HG03378 (cell line): ENCODE measurements at regions not wholly inside any gene's neighbourhood (a gene's known extent, or its start where the extent isn't known, plus 50 kb on each side); places are given as distances from the start of the nearest gene placed in this dataset.
A peak's percentile ranks its signal among the peaks of the same experiment; 100 is the strongest.

Experiments used
- ATAC-seq: cut with Tn5 transposase; IDR thresholded peaks from one replicate; pipeline ENCODE4 v1.9.1; 2021; ENCODE audit warnings: mild to moderate bottlenecking, moderate library complexity; ENCODE audit not compliant: unreplicated experiment

DNA sequence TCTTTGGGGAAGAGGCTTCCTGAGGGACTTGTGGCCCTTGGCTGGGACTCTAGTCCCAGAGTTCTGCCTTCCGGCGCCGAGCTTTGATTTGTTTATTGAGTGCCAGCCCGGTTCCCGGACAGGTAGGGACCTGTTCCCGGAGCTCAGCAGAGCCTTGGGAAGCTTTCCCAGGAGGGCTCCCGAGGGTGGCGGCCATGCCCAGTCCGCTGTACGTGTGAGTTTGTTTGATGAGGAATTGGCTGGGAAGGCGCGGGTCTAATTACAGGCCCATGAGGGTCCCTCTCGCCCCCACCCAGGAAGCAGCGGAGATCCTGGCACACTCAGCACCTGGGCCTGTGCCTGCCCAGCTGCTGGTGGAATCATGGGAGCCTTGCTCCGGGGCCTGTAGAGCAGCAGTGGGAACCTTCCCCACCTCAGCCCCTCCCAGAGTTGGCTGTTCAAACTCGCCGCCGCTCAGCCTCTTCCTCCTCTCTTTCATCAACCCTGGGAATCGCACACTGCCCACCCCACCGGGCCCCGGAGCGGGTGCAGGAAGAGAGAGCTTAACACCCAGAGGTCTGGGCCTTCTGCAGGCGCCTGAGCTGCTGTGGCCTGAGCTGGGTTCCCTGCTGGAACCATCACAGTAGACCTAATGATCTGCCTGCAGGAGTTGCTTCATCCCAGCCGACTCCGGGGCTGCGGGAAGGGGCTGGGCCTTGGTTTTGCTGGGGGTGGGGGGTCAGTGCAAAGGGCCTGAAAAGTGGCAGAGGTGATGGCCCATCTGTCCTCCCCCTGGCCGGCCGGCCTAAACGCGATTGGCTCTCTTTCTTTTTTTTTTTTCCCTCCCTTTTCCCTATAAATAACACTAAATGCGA is 313.7 kb downstream of the SEC14L1 start:
- ATAC-seq: no peak

DNA sequence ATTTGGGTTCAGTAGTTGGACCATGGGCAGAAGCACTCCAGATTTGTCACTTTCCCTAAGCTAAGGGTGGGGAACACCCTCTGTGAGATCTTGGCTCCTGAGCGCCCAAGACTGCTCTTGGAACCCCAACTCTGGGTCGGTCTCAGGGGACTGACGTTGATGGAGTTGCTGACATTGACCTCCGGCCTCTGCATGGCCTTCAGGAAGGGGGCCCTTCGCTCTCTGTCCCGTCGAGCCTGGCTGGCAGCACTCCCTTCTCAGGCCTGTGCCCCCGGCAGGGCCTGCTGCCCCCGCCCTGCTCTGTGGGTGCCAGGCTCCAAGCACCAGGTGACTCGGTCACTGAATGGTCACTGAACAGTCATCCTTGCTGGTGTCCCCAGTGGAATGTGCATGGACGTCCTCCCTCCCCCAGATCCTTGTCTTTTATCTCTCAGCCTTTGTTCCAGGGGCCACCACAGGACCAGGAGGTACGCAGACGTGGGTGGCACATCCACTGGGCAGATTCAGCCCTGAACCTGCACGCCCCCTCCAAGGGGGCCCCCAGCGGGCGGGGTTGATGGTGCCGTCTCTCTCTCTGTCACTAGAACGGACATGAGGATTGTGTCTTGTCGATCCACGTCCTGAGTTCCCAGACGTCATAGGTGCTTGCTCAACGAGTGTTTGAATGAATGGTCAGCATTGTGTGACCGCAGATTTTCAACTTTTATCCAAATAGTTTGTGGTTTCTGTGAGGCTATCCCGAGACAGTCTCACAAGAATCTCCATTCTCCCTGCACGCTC is 314.5 kb downstream of the SEC14L1 start:
- ATAC-seq: no peak

DNA sequence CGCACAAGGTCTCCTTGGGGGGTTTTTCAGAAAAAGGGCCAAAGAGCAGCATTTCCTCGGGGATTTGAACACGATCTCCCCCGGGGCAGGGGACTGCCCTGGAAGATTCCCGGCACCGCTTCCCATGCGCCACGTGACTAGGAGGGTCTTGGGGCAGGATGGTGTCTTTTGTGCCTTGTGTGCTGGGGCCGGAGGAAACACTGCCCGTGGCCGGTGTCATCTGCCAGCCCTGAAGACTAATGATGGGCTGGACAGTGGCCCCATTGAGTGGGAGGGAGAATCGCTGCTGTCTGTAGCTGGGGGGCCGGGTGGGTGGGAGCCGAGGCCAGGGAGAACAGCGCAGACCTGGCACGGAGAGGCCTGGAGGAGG is 315.1 kb downstream of the SEC14L1 start:
- no peak for ATAC-seq

DNA sequence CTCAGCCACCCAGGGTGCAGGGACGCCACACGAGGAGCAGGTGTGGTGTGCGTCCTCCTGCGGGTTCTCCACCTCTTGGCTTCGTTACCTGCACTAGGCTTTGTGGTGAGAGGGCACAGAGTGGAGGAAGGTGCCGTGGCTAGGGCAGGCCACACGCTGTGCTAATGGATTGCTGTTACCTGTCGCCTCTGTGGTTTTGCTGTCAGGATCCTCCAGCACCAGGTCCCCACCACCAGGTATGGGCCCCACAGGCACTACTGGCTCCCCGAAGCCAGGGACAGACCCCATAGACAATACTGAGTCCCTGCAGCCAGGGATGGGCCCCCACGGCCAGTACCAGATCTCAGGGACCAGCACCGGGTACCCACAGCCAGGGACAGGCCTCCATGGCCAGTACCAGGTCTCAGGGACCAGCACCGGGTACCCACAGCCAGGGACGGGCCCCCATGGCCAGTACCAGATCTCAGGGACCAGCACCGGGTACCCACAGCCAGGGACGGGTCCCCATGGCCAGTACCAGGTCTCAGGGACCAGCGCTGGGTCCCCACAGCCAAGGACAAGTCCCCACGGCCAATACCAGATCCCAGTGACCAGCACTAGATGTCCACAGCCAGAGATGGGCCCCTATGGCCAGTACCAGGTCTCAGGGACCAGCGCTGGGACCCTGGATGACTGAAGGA is 315.6 kb downstream of the SEC14L1 start:
- ATAC-seq: no peak

DNA sequence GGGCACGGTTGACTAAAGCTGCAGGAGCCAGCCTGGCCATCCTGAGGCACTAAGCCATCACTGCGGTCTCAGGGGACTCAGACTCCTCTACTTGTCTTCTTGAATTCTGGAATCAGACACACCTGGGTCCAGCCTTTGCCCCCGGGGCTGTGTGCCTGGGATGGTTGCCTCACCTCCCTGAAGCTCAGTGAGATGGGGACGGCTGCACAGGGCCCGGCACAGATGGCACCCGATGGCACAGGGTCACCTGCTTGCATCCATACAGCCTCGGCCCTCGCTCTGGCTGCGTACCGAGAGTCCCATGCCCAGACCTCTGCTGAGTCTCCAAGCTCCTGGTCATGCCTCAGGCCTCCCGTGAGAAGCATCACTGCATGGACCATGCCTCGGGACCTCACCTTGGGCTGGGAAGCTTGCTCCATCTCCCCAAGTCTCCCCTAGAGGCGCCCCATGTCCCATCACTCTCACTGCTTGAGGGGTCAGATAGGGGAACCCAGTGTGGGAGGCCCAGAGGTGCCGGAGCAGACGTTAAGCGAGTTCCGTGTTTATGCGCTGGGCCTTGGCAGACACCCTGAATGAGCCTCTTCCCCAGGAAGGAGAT is 316.3 kb downstream of the SEC14L1 start:
- no peak for ATAC-seq

DNA sequence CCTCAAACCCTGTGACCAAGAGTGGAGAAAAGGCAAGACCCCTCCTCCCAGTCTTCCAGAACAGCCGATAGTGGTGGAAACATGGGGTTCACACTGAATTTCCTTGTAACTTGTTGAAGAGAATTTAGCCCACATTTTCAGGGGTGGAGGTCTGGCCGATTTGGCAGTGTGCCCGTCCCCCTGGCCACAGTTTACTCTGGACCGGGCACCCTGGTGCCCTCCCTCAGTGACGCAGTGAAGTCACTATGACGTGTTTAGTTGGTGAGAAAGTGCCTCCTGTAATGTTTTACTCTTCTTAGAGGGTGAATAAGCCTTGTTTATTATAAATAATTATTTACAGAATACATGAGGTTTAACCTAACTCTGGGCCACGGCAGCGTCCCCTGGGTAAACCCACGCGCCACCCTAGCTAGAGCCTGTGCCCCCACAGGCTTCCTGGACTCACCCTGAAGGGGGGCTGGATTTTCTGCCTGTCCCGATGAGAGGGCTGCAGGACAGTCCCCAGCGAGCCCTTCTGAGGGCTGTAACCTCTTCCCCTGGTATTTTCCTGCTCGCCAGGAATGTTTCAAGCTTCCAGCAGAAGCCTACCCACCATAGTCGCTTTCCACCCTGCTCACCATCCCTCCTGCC is 316.9 kb downstream of the SEC14L1 start:
- no peak for ATAC-seq

DNA sequence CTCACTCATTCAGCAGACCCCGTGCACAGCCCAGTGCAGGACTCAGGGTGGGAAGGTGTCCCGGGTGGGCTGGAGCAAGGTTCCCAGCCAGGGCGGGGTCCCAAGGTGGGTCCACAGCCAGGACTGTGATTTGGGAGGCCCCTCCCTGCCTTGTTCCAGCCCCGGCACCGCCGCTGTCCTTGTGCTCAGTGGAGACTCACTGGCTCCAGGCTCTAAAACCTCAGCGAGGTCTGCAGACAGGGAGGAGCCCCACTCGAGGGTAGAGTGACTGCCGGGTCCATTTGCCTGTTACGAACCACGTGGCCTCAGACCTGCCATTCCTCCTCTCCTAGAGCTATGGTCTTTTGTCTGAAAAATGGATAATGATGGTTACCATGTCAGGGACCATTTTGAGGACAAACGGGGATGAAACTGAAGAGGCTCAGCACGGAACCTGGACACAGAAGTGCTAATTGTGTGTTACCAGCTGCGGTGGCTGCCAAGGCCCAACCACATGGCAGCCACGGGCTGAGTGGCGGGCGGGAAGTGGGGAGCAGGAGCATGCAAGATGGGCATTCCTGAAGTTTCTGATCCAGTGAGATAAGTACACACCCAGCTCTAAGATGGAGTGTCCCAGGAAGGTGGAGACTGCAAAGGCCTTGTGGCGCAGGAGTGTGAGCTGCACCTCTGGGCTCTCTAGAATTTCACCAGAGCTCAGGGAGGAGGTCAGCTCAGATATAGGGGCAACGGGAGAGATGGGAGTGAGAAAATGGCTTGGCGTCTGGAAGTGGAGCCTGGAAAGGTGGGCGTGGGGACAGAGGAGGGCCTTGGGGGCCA is 317.6 kb downstream of the SEC14L1 start:
- no peak for ATAC-seq

DNA sequence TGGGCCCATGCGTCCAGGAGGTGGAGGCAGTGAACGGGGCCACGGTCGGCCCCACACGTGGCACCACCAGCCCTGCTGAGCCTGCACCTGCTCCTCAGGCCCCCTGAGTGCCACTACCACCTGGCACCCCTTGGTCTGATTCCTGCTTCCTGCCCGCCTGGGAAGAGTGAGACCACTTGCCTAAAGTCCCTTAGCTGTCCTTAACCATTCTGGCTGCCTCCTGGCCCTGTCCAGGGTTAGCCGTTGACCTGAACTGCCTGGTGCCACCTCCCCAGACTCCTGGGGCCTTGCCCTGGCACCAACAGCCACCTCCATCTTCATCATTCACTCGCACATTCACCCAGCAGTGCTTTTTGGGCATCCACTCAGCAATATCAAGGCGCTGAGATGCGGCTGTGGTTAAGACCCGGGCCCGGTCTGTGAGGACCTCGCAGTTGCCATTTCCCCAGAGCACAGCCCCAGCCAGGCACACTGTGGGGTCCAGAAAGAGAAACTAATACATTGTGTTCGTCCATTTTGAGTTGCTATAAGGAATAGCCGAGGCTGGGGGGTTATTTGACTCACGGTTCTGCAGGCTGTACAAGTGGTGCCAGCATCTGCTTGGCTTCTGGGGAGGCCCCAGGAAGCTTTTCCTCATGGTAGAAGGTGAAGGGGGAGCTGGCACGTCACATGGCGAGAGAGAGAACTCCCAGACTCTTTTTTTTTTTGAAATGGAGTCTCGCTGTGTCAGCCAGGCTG is 318.4 kb downstream of the SEC14L1 start:
- no peak for ATAC-seq

DNA sequence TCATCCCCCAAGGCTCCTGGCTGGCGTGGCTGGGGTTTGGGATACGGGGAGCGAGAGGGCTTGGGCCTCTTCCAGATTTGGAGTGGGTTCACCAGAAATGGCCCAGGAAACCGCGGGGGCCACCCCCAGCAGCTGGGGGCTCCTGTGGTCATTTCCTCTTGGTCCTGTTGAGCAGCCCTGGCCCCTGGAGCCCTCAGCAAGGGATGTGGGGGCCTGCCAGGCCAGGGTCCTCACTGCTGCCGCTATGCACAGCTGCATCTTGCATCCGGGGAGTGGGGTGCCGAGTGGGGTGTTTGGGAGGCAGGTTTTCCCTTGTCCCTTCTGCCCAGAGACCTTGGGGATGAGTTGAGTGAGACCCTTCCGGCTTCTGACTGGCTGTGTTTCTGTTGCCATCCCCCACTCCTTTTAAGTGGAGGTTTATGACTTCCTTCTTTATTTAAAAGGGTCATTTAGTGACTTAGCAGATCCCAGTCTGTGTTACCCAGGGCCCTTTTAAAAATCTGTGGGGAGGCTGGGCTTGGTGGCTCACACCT is 319.8 kb downstream of the SEC14L1 start:
- ATAC-seq: no peak

DNA sequence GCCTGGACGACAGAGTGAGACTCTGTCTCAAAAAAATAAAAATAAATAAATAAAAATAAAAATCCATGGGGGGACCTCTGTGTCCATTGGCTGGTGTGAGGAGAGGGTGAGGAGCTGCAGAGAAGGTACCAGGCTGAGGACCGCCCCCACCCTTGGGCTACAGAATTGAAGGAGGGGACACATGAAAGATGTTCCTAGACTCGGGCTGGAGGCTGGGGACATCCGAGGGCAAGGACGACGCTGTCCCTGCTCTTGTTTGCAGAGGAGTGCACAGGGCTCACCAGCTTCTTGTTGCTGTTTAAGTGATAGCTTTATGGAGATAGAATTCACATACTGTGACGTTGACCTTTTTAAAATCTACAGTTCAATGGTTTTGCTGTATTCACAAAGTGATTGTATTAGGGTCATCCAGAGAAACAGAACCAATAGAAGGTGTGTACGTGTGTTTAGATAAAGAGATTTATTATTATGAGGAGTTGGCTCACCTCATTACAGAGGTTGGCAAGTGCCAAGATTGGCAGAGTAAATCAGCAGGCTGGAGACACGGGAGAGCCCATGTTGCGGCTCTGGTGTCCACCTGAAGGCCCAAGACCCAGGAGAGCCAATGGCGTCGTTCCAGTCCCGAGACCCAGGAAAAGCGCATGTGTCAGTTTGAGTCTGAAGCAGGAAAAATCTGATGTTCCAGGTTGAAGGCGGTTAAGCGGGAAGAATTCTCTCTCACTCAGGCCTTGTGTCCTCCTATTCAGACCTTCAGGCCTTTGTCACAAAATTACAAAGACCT is 320.7 kb downstream of the SEC14L1 start:
- no peak for ATAC-seq

DNA sequence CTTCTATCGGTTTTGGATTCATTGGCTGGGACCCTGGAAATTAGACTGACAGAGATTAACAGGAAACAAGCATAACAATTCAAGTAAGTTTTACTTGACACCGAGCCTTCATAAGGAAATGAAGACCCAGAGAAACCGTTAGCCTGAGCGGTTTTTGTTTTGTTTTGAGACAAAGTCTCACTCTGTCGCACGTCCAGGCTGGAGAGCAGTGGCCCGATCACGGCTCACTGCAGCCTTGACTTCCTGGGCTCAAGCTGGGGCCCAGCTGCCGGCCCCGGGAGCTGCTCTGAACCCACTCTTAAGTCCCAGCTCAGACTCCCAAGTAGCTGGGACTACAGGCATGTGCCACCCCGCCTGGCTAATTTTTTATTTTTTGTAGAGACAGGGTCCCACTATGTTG is 321.3 kb downstream of the SEC14L1 start:
- ATAC-seq: no peak

DNA sequence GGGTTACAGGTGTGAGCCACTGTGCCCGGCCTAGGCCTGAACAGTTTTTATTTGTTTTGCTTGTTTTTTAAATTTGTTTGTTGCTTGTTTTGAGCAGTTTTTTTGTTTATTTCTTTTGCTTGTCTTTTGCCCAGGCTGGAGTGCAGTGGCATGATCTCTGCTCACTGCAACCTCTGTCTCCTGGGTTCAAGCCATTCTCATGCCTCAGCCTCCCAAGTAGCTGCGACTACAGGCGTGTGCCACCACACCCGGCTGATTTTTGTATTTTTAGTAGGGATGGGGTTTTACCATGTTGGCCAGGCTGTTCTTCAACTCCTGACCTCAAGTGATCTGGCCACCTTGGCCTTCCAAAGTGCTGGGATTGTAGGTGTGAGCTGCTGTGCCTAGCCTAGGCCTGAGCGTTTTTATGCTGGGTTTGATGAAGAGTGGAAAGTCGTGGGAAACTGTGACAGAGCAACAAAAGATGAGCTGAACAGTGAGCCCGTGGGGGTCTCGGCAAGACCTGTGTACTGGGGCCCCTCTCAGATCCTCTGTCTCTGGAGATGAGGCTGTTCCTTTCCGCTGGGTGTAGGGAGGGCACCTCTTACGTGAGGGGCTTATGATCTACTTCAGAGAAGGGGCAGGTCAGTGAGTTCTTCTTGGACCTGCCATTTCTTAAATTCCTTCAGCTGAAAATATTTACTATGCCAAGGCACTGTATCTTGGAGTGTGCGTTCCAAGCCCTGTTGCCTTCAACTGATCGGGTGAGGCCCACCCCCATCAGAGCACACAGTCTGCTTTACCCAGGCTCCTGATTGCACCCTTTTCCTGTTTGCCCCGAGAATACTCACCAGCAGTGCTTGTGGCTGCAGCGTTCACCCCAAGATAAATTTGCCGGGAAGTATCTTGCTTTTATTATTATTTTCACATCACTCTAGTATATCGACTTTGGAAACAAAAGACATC is 322.1 kb downstream of the SEC14L1 start:
- ATAC-seq: no peak

DNA sequence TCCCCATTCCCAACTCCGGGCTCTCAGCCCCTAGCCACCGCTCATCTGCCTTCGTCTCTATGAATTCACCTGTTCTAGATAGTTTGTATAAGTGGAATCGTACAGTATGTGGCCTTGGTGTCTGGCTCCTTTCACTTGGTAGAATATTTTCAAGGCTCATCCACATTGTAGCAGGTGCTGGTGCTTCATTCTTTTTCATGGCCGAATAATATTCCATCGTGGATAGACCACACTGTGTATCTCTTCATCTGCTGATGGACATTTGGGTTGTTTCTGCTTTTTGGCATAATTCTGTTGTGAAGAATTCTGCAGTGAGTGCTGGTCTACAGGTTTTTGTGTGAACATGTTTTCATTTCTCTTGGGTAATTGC is 324.2 kb downstream of the SEC14L1 start:
- ATAC-seq: no peak

DNA sequence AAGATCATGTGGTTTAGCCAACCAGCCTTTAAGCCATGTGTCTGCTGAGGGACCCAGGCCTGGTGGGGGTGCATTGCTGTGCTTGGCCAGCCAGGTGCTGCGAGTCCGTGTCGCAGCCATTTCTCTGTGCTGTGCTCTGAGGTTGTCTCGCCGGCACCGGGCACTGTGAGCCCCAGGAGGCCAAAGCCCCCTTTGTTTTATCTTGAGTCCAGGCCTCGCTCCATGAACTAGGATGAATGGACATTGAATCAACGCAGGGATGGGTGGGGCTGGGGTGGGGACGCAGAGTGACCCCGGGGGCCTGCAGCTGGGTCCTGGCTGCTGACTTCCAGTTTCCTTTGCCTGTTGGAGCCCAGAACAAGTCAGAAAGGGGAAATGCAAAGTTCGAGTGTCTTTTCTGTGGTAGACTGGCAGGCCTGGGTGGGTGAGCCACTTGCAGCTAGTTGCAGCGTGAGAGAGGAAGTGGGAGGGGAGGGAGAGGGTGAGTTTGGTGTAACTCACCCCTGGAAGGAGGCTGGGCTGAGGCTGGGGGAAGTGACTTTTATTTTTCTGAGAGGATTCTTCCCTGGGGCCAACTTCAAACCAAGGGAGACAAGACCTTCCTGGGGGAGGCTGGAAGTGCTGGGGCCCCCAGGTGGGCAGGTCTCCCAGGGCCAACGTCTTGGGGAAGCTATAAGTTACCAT is 324.7 kb downstream of the SEC14L1 start:
- ATAC-seq: peak; percentile 42

DNA sequence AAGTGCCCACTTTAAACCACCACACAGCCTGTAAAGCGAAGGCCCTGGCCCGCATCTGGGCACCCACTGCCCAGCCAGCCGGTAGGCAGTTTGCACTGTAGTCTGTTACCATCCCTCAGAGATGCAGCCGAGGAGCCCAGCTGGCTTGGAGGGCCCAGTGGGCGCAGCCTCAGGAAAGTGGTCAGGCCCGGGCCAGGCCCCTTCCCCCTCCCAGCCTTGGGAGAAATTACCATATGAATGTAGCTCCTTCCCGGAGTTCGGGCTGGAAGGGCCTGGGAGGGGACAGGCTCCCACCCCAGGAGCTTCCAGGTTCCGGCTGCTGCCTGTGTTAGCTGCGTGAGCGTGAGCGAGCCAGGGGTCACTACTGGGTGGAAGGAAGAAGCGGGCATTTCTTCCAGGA is 325.4 kb downstream of the SEC14L1 start:
- ATAC-seq: no peak

DNA sequence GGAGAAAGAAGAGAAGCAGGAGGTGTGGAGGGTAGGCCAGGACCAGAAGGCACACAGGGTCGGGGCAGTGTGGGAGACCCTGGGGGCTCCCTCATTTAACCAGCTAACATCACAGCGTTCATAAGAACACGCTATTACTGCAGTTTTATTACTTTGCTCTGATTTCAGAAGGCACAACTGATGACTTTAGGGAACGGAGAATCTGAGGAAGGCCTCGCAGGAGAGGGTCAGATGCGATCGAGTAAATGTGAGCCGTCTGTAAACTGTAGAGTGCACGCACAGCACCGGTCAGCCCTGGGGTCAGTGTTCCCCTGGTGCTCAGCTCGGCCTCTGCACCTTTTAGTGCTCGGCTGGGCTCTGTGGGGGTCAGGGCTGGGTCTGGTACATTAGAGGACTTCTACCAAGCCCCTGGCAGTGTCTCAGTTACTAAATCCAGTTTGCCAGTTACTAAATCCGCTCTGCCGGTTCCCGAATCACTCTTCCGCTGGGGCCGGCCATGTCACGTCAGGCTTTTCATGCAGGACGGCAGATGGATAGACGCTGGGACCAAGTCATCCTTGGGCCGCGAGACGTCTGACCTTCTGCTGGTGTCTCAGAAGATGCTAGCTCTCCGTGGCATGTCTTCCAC is 325.9 kb downstream of the SEC14L1 start:
- ATAC-seq: no peak
